Effector memory CD8-positive, alpha-beta T cell (primary cell): ENCODE measurements at regions not wholly inside any gene's neighbourhood (a gene's known extent, or its start where the extent isn't known, plus 50 kb on each side); places are given as distances from the start of the nearest gene placed in this dataset.
"Not testable (repeated sequence)": the region's sequence is repeated elsewhere in the genome, so short reads cannot be mapped to it uniquely, and the experiment has no call there.

Experiments used
- ATAC-seq: fragments of 150-1000 bp; cut with Tn5 transposase; replicated peaks from 2 replicates; pipeline ENCODE4 v1.10.0; 2021; ENCODE audit warnings: mild to moderate bottlenecking, moderate library complexity
- DNase-seq, 3 experiments: peaks; one replicate each; pipeline ENCODE4 v3.0.0; 2021
- H3K27ac Mint-ChIP-seq, 2 donors: one replicate each; pipeline ENCODE4 v1.8.0; 2022; ENCODE audit warnings: mild to moderate bottlenecking in 2 of 2, mixed read lengths in 2 of 2, moderate library complexity in 2 of 2
- H3K27me3 Mint-ChIP-seq, 2 donors: one replicate each; pipeline ENCODE4 v1.8.0; 2022; ENCODE audit warnings: mixed read lengths in 2 of 2
- H3K36me3 Mint-ChIP-seq: one replicate; pipeline ENCODE4 v1.8.0; 2022; ENCODE audit warnings: mild to moderate bottlenecking, moderate library complexity, mixed read lengths; ENCODE audit not compliant: insufficient read depth
- H3K4me1 Mint-ChIP-seq, 2 donors: one replicate each; pipeline ENCODE4 v1.8.0; 2022; ENCODE audit warnings: low read depth in 2 of 2, mixed read lengths in 2 of 2
- H3K4me3 Mint-ChIP-seq, 2 donors: one replicate each; pipeline ENCODE4 v1.8.0; 2022; ENCODE audit warnings: mild to moderate bottlenecking in 2 of 2, mixed read lengths in 2 of 2, moderate library complexity in 2 of 2
- H3K9me3 Mint-ChIP-seq, 2 donors: one replicate each; pipeline ENCODE4 v1.8.0; 2022; ENCODE audit warnings: mixed read lengths in 2 of 2

DNA sequence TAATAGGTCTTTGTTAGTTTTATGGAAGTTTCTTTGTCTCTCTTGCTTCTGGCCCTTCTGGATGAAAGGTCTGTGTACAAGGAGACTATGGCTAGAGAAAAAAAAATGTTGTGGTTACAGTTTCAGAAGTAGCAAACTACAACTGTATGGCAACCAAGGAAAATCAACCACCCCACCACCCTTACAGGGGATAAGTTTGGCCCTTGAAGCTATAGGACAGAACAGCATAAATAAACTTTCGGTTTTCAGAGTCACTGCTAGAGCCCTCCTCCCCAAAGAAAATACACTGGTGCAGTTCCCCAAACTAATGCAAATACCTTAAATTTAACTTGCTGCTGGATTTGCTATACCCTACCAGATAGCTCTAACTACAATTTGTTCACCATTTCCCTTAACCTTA lies 1216.7 kb downstream of the EFNA5 start:
- H3K36me3 Mint-ChIP-seq: no peaks in the 10 kb centered on the region
- H3K9me3 Mint-ChIP-seq: peaks cover 0 to 8% of the 10 kb centered on the region in 2 donors
- H3K4me3 Mint-ChIP-seq: no peak overlapping the region
- no peak overlapping the region for H3K27ac Mint-ChIP-seq
- DNase-seq: no peak
- ATAC-seq: no peak
- H3K27me3 Mint-ChIP-seq: no peaks in the 10 kb centered on the region
- no peaks in the 10 kb centered on the region for H3K4me1 Mint-ChIP-seq

DNA sequence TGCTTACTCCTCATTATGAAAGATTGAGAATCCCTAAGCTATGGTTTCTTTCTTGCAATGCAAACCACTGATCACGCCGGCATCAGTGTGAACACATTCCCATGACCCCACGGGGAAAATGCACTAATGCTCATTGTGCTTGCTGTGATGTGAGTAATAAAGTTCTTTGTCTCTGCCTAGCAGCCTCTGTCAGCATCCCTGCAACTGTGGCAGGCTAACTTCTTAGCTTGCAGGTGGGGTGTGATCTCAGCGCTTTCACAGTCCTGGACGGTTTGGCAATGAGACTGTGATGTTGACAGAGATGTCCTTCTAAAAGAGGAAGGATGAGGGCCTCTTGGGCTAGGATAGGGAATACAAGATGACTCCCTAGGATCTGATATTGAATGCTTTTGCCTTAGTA lies 1218.7 kb downstream of the EFNA5 start:
- DNase-seq: no peak
- Mint-ChIP-seq H3K36me3 (no peaks in the 10 kb centered on the region), H3K27me3 (no peaks in the 10 kb centered on the region), H3K27ac (no peak overlapping the region), H3K4me3 (no peak overlapping the region), H3K4me1 (peaks cover 0 to 6% of the 10 kb centered on the region in 2 donors), H3K9me3 (peaks cover 0 to 8% of the 10 kb centered on the region in 2 donors)
- ATAC-seq: no peak

DNA sequence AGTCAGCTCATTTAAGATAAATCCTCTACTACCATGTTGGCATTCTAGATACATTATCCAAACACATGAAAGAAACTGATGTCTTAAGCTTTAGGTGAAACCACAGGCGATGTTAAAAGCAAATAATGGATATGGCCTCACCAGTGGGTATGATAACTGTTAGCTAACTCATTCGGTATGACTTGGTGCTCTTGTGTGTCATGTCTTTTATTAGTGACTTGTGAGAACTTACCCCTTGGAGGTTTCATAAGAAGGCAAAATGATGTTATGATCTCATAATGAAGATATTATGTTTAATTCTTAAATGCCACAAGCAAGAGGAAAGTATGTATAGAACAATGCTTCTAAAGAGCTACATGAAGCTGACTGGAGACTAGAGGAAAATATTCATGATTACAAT lies 1227.0 kb downstream of the EFNA5 start:
- Mint-ChIP-seq H3K27me3 (no peaks in the 10 kb centered on the region), H3K4me3 (no peak overlapping the region), H3K9me3 (no peaks in the 10 kb centered on the region), H3K4me1 (peaks cover 0 to 6% of the 10 kb centered on the region in 2 donors), H3K36me3 (no peaks in the 10 kb centered on the region), H3K27ac (no peak overlapping the region)
- ATAC-seq: no peak
- DNase-seq: no peak

DNA sequence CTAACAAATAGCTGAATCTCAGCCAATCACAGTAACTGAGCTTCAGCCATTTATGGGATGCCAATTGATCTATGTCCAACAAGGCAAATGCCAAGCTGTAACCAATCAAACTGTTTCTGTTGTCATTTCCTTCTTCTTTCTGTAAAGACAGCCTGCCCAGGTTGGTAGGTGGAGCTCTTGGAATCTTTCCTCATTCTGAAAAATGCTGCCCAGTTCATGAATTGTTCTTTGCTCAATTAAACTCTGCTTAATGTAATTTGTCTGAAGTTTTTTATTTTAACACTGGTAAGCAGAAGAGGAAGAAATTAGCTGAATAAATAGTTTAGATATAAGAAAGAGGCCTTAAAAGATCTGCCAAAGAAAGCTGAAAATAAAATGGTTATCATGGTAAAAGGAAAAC lies 1235.6 kb downstream of the EFNA5 start:
- Mint-ChIP-seq H3K4me1 (no peaks in the 10 kb centered on the region), H3K27ac (no peak overlapping the region), H3K4me3 (no peak overlapping the region), H3K27me3 (no peaks in the 10 kb centered on the region), H3K9me3 (no peaks in the 10 kb centered on the region), H3K36me3 (no peaks in the 10 kb centered on the region)
- DNase-seq (no peak), ATAC-seq (no peak)

DNA sequence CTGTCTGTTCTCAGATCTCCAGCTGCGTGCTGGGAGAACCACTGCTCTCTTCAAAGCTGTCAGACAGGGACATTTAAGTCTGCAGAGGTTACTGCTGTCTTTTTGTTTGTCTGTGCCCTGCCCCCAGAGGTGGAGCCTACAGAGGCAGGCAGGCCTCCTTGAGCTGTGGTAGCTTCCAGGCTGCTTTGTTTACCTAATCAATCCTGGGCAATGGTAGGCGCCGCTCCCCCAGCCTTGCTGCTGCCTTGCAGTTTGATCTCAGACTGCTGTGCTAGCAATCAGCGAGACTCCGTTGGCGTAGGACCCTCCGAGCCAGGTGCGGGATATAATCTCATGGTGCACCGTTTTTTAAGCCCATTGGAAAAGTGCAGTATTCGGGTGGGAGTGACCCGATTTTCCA lies 1240.0 kb downstream of the EFNA5 start:
- H3K9me3 Mint-ChIP-seq, H3K27me3 Mint-ChIP-seq, DNase-seq, H3K27ac Mint-ChIP-seq, H3K36me3 Mint-ChIP-seq, H3K4me1 Mint-ChIP-seq, ATAC-seq, H3K4me3 Mint-ChIP-seq: not testable (repeated sequence)

DNA sequence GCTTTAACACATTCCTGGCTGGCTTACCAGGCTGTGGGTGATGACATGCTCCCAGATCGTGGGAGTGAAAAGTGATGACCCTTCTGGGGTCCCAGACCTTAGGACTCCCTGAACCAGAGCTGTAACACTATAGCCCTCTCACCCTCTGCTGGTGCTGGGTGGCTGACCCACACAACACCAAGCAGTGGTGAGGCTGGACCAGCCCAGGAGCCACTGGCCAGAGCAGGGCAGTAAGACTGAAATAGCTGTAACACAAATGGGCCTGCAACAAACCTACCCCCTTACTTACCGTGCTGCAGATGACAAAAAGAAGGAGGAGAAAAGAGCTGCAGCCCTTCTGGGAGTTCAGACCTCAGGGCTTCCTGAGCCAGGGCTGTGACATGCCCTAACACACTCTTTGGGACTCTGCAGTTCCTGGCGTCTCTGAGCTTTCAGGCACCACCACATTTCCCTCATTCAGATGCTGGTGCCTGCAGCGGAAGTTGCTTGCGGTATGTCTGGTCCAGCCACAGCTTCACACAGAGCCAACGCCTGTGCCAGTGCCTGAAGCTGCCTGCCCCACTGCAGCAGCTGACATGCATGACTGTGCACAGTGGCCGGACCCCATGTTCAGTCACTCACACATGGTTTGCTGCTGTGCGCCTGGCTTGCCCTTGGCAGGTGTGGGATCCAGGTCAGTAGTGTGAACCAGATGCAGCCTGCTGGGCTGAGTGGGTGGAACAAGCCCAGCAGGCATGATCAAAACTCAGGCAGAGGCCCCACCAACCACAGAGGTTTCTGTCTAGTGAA lies 1247.4 kb downstream of the EFNA5 start:
- Mint-ChIP-seq H3K4me1 (no peaks in the 10 kb centered on the region), H3K27me3 (no peaks in the 10 kb centered on the region), H3K9me3 (no peaks in the 10 kb centered on the region), H3K36me3 (no peaks in the 10 kb centered on the region), H3K4me3 (no peak overlapping the region), H3K27ac (no peak overlapping the region)
- DNase-seq: no peak
- no peak for ATAC-seq

DNA sequence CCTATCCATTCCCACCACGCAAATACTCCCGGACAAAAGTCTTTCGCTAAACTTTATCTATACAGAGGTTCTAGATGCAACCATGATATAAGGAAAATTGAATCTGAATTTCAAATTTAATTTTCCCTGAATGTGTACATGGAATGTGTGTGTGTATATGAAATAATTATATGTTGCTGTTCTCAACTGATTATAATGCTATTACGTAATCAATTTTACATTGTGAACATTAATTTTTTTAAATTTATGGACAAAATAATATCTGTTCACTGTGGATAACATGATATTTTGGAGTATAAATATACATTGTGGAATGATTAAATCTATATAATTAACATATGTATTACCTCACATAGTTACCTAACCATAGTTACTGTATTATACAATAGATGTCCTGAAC lies 1250.6 kb downstream of the EFNA5 start:
- H3K4me3 Mint-ChIP-seq: no peak overlapping the region
- H3K9me3 Mint-ChIP-seq: peaks cover 5 to 13% of the 10 kb centered on the region in 2 donors
- H3K27ac Mint-ChIP-seq: no peak overlapping the region
- no peaks in the 10 kb centered on the region for H3K36me3 Mint-ChIP-seq
- ATAC-seq (no peak), DNase-seq (no peak)
- H3K4me1 Mint-ChIP-seq: no peaks in the 10 kb centered on the region
- no peaks in the 10 kb centered on the region for H3K27me3 Mint-ChIP-seq

DNA sequence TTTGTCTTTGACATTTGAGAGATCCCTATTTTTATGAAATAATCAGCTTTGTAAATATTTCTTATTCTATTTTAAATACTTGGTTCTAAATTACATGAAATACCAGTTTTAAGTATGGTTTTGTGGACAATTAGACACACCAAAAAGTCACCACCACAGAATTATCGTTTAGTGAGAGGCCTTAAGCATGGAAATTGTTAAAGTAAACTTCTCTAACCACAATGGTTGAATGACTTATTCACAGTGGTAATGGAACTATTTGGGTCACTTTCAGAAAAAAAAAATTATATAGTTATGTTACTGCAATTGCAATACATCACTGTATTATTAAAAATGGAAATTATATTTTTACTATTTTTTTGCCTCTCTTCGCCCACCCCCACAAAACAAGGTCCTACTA lies 1252.5 kb downstream of the EFNA5 start:
- H3K4me3 Mint-ChIP-seq: no peak overlapping the region
- no peaks in the 10 kb centered on the region for H3K4me1 Mint-ChIP-seq
- DNase-seq: no peak
- no peaks in the 10 kb centered on the region for H3K27me3 Mint-ChIP-seq
- H3K27ac Mint-ChIP-seq: no peak overlapping the region
- no peaks in the 10 kb centered on the region for H3K36me3 Mint-ChIP-seq
- ATAC-seq: no peak
- peaks cover 8 to 13% of the 10 kb centered on the region in 2 donors for H3K9me3 Mint-ChIP-seq

DNA sequence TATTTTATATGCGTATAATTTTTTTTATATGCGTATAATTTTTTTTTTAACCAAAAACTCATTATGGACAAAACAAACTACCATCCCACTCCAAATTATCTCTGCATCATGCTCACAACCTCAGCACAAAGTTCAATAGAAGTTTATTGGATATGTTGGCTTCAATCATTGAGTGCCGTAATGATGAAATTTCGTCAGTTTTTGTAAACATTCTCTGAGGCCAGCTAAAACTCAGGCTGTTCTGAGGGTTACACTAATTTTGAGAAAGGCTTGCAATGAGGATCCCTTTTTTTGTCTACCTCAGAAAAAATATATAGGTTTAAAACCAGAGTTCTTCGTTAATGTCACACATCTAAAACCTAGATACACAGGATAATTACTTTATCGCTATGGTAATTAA lies 1253.2 kb downstream of the EFNA5 start:
- no peaks in the 10 kb centered on the region for H3K4me1 Mint-ChIP-seq
- H3K27me3 Mint-ChIP-seq: no peaks in the 10 kb centered on the region
- ATAC-seq: no peak
- H3K27ac Mint-ChIP-seq: no peak overlapping the region
- H3K4me3 Mint-ChIP-seq: no peak overlapping the region
- DNase-seq: no peak
- H3K36me3 Mint-ChIP-seq: no peaks in the 10 kb centered on the region
- H3K9me3 Mint-ChIP-seq: peaks cover 8 to 13% of the 10 kb centered on the region in 2 donors

DNA sequence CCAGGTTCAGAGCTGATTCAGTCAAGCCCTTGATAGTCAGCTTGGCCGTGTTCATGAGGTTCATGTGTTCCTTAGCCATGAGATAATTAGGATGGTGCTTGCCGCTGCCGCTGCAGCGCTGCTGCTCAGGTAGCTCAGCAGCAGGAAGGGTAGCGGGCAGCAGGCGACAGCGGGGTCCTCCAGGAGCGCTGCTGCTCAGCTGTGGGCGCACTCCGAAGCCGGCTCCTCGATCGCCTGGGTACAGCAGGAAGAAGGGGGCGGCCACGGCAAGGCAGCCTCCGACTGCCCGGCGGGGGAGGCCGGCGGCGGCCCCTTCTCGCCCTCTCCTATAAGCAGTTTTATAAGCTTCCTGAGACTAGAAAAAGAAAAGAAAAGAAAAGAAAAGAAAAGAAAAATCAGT lies 1253.6 kb downstream of the EFNA5 start:
- Mint-ChIP-seq H3K4me3 (no peak overlapping the region), H3K36me3 (no peaks in the 10 kb centered on the region), H3K4me1 (no peaks in the 10 kb centered on the region), H3K27me3 (no peaks in the 10 kb centered on the region), H3K27ac (no peak overlapping the region), H3K9me3 (peaks cover 8 to 13% of the 10 kb centered on the region in 2 donors)
- DNase-seq (no peak), ATAC-seq (no peak)

DNA sequence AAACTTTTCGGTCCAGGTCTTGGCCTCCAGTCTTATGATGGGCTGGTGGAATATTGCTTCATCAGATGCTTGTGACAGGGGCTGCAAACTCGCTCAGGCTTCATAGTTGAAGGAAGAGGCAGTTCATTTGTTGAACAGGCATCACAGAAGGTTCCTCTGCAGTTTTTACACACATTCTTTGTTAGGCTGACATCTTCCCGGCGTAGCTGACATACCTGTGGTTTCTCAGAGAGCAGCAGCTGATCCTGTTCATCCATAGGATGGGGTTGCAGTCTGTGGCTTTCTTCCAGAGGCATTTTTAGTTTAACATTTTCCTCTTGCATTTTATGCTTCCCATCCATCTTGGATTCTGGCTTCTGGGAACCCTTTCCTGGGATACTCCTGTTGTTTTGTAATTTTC lies 1255.2 kb downstream of the EFNA5 start:
- Mint-ChIP-seq H3K27me3 (no peaks in the 10 kb centered on the region), H3K4me1 (no peaks in the 10 kb centered on the region), H3K9me3 (peaks cover 8 to 13% of the 10 kb centered on the region in 2 donors), H3K4me3 (no peak overlapping the region), H3K27ac (no peak overlapping the region), H3K36me3 (no peaks in the 10 kb centered on the region)
- DNase-seq (no peak), ATAC-seq (no peak)

DNA sequence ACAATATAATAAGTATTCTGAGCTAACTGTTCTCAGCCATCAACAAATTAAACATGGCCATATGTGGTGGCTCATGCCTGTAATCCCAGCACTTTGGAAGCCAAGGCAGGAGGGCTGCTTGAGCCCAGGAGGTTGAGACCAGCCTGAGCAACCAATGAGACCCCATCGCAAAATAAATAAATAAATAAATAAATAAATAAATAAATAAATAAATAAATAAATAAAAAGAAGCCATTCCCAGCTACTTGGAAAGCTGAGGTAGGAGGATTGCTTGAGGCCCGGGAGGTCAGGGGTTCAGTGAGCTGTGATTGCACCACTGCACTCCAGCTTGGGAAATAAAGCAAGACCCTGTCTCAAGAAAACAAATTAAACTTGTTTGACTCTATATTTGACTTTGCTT lies 1256.4 kb downstream of the EFNA5 start:
- Mint-ChIP-seq H3K4me3 (no peak overlapping the region), H3K4me1 (no peaks in the 10 kb centered on the region), H3K36me3 (no peaks in the 10 kb centered on the region), H3K27ac (no peak overlapping the region), H3K27me3 (no peaks in the 10 kb centered on the region), H3K9me3 (peaks cover 9 to 13% of the 10 kb centered on the region in 2 donors)
- ATAC-seq (no peak), DNase-seq (no peak)

DNA sequence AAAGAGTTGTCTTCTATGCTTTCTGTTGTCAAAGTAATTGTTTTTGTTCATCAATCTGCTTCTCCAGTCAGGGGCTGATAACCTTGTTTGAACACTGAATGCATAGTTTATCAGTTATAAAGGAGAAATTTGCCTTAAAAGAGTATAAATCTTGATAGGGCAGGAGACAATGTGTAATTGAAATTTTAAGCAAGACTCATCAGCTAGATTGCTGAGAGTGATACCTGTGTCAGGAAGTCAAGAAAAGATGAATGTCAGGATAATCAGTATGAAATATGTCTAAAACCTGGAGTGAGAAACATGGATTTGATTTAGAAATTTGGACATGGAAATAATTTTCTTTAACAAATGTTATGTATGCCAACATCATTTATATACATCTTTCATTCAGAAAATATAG lies 1258.1 kb downstream of the EFNA5 start:
- Mint-ChIP-seq H3K27me3 (no peaks in the 10 kb centered on the region), H3K36me3 (no peaks in the 10 kb centered on the region), H3K9me3 (peaks cover 9 to 13% of the 10 kb centered on the region in 2 donors), H3K27ac (no peak overlapping the region), H3K4me3 (no peak overlapping the region), H3K4me1 (no peaks in the 10 kb centered on the region)
- ATAC-seq (no peak), DNase-seq (no peak)

DNA sequence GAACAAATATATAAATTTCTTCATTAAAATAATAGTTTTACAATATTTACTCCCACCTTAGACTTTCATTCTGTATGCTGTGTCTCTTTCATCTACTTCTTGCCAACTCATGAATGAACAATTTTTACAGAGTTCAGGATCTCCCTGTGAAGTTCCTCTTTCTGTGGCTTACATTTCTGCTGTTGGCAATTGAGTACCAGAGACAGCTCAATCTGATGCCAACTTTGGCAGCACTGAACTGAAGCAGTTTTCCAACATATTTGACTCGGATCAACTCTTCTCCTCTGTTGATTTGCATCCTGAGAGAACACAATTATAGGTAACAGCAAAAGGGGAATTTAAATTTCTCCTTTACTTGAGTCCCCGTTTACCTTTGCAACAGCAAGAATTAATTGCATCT lies 1262.2 kb downstream of the EFNA5 start:
- Mint-ChIP-seq H3K36me3 (no peaks in the 10 kb centered on the region), H3K27me3 (no peaks in the 10 kb centered on the region), H3K9me3 (peaks cover 0 to 2% of the 10 kb centered on the region in 2 donors), H3K4me1 (no peaks in the 10 kb centered on the region), H3K27ac (no peak overlapping the region), H3K4me3 (no peak overlapping the region)
- ATAC-seq (no peak), DNase-seq (no peak)
